K562 (cell line): ENCODE measurements at regions not wholly inside any gene's neighbourhood (a gene's known extent, or its start where the extent isn't known, plus 50 kb on each side); places are given as distances from the start of the nearest gene placed in this dataset.

Experiments used
- EHMT2 ChIP-seq: fragments of 450-650 bp; IDR thresholded peaks from 2 replicates; pipeline ENCODE4 v1.6.1; 2018; ENCODE audit warnings: antibody characterized with exemption
- FOXK1 ChIP-seq: sonication (generic); formaldehyde crosslinking; IDR thresholded peaks from 2 replicates; pipeline ENCODE4 v1.8.0; 2022; ENCODE audit warnings: missing genetic modification reagents, mild to moderate bottlenecking, borderline replicate concordance
- JUND ChIP-seq, 2 experiments: IDR thresholded peaks; 2 replicates in 1 of 2; 3 replicates in 1 of 2; pipeline ENCODE4 v1.6.1; 2011; ENCODE audit warnings: borderline replicate concordance in 2 of 2, low read depth in 2 of 2, low read length in 2 of 2, improper control_type of control experiment in 1 of 2, missing biosample characterization in 1 of 2, missing genetic modification characterization in 1 of 2, missing genetic modification reagents in 1 of 2
- KAT7 ChIP-seq: sonication (generic); formaldehyde crosslinking; IDR thresholded peaks from 2 replicates; pipeline ENCODE4 v1.8.0; 2022; ENCODE audit warnings: missing genetic modification reagents, mild to moderate bottlenecking, borderline replicate concordance
- MXD1 ChIP-seq: fragments of 250-450 bp; sonication (Bioruptor Pico); IDR thresholded peaks from 2 replicates; pipeline ENCODE4 v1.8.0; 2021; ENCODE audit warnings: borderline replicate concordance, mild to moderate bottlenecking, moderate library complexity; ENCODE audit not compliant: poor library complexity, severe bottlenecking
- NR1H2 ChIP-seq: sonication (generic); formaldehyde crosslinking; IDR thresholded peaks from 2 replicates; pipeline ENCODE4 v1.4.0; 2020; ENCODE audit warnings: mild to moderate bottlenecking, missing genetic modification reagents
- SP1 ChIP-seq: sonication (generic); formaldehyde crosslinking; IDR thresholded peaks from 2 replicates; pipeline ENCODE4 v1.8.1; 2022; ENCODE audit warnings: mild to moderate bottlenecking, missing genetic modification reagents

- TF ChIP-seq JUND (IDR thresholded peaks at IDR 0.05; ENCODE audit: borderline replicate concordance, low read depth, low read length) (no peak), JUND (tag; IDR thresholded peaks at IDR 0.05; ENCODE audit: borderline replicate concordance, low read depth, low read length) (no peak), NR1H2 (CRISPR knock-in tag) (no peak), FOXK1 (CRISPR knock-in tag) (no peak), SP1 (CRISPR knock-in tag) (no peak), EHMT2 (no peak), MXD1 (CRISPR knock-in tag) (no peak), KAT7 (CRISPR knock-in tag) (no peak)
Observed at GRCh38 chr4:27272217-27272616, 411.6 kb downstream of the STIM2 start.
